Astrocyte of the spinal cord (primary cell): ENCODE measurements at regions not wholly inside any gene's neighbourhood (a gene's known extent, or its start where the extent isn't known, plus 50 kb on each side); places are given as distances from the start of the nearest gene placed in this dataset.
"Not testable (repeated sequence)": the region's sequence is repeated elsewhere in the genome, so short reads cannot be mapped to it uniquely, and the experiment has no call there.

ENCODE experiments used
- DNase-seq: peaks from one replicate; pipeline ENCODE4 v3.0.0; 2011; ENCODE audit warnings: low read depth, low spot score
- H3K4me3 ChIP-seq: 2 replicates; pipeline ENCODE4 v1.5.1; 2011; ENCODE audit warnings: low read depth, mild to moderate bottlenecking, low read length, moderate library complexity
- CTCF ChIP-seq: IDR thresholded peaks from 2 replicates; pipeline ENCODE4 v1.5.1; 2012; ENCODE audit warnings: low read depth, mild to moderate bottlenecking, low read length, inconsistent platforms
- in situ Hi-C: cut with HindIII; loops from 2 replicates; pipeline ENCODE4 v1.10.0; 2017; ENCODE audit warnings: low sequenced_read_pairs

GRCh38 chr2:138094031-138094430 lies 129.8 kb downstream of the HNMT start:
- no peak overlapping the region for H3K4me3 ChIP-seq
- in situ Hi-C loops = no loop called here
- DNase-seq = no peak
- TF ChIP-seq CTCF = no peak

DNA sequence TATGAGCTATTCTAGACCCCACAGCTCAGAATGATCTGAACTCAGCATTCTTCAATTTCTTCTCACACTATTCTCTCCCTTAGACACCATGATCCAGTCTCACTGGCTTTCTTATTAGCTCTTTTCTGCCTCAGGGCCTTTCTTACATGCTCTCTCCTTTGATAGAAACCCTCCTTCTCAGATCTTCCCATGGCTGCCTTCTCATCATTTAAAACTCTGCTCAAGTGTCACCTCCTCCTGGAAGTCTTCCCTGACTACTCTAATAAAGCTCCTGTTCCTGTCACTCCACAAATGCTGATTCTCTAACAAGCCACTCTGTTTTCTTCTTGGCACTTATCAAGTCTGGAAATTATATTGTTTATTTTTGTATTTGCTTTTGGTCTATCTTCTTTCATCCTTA lies 131.1 kb downstream of the HNMT start:
- in situ Hi-C loops = no loop called here
- no peak for TF ChIP-seq CTCF
- DNase-seq = no peak
- H3K4me3 ChIP-seq = no peak overlapping the region

GRCh38 chr2:138099288-138099687 lies 135.0 kb downstream of the HNMT start:
- in situ Hi-C loops, H3K4me3 ChIP-seq, DNase-seq: not testable (repeated sequence)

DNA sequence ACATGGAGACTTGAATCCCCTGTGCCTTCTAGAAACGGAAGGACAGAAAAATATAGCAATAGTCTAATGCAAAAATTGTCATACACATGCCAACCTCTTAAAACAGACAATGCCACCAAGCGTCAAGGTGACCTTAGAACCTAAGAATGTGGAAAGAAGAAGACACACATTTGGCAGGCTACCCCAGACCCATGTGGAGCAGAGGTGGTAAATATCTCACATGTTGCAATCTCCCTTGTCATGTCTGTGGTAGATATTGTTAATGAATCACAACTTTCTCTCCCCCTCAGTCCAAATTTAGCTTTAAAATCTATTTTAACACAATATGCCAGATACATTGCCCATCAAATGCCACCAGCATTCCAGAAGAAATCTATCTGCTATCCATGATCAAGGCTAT lies 137.4 kb downstream of the HNMT start:
- in situ Hi-C loops = no loop called here
- no peak overlapping the region for H3K4me3 ChIP-seq
- no peak for DNase-seq
- no peak for TF ChIP-seq CTCF

GRCh38 chr2:138102664-138103063 lies 138.4 kb downstream of the HNMT start:
- no peak for DNase-seq
- TF ChIP-seq CTCF = no peak
- H3K4me3 ChIP-seq = no peak overlapping the region
- in situ Hi-C loops = no loop called here

GRCh38 chr2:138103156-138103555 lies 138.9 kb downstream of the HNMT start:
- DNase-seq = no peak
- H3K4me3 ChIP-seq = no peak overlapping the region
- no peak for TF ChIP-seq CTCF
- in situ Hi-C loops = no loop called here

DNA sequence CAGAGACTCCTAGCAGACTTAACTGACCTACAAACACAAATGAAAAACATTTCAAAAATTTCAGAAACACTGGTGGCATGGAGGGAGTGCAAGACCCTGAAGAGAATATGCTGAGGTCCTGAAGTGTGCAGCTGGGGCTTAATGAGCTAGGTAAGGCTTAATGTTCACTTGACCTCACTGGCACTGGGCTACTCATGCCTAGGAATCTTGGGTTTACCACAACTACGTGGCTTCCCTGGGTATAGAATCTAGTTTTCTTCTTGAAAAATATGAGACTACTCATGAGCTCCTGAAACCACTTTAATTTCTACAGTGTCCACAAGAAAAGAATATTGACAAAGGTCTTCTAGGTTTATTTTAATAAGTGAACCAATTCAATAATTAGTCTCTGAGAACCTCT lies 139.8 kb downstream of the HNMT start:
- in situ Hi-C loops = no loop called here
- no peak for DNase-seq
- no peak for TF ChIP-seq CTCF
- H3K4me3 ChIP-seq = no peak overlapping the region
